K562 (cell line): ENCODE measurements at regions not wholly inside any gene's neighbourhood (a gene's known extent, or its start where the extent isn't known, plus 50 kb on each side); places are given as distances from the start of the nearest gene placed in this dataset.

ENCODE experiments used
- ELK1 ChIP-seq: sonication (generic); formaldehyde crosslinking; IDR thresholded peaks from 2 replicates; pipeline ENCODE4 v1.8.1; 2022; ENCODE audit warnings: missing genetic modification reagents
- POLR2AphosphoS5 ChIP-seq: IDR thresholded peaks from 2 replicates; pipeline ENCODE4 v1.6.1; 2011; ENCODE audit warnings: mild to moderate bottlenecking, low read depth, low read length, moderate library complexity; ENCODE audit not compliant: control insufficient read depth, insufficient read depth
- TCF15 ChIP-seq: fragments of 250-450 bp; sonication (Bioruptor Pico); IDR thresholded peaks from 2 replicates; pipeline ENCODE4 v1.8.0; 2022; ENCODE audit warnings: moderate library complexity, mild to moderate bottlenecking, inconsistent platforms
- ZBTB8A ChIP-seq: fragments of 450-650 bp; IDR thresholded peaks from 2 replicates; pipeline ENCODE4 v1.6.1; 2018; ENCODE audit warnings: mild to moderate bottlenecking, moderate library complexity; ENCODE audit not compliant: partially characterized antibody

- TF ChIP-seq ZBTB8A, result no peak
- TF ChIP-seq TCF15 (CRISPR knock-in tag), result no peak
- TF ChIP-seq POLR2AphosphoS5, result no peak
- no peak for TF ChIP-seq ELK1 (CRISPR knock-in tag)
Observed at GRCh38 chr10:59036311-59037017, 140.0 kb upstream of the PHYHIPL start.
